HepG2 (cell line): ENCODE measurements at regions not wholly inside any gene's neighbourhood (a gene's known extent, or its start where the extent isn't known, plus 50 kb on each side); places are given as distances from the start of the nearest gene placed in this dataset.

Experiments used
- MXD4 ChIP-seq: IDR thresholded peaks from 2 replicates; pipeline ENCODE4 v1.6.1; 2016; ENCODE audit warnings: mild to moderate bottlenecking, missing biosample characterization, missing genetic modification reagents
- POLR2AphosphoS2 ChIP-seq: IDR thresholded peaks from 2 replicates; pipeline ENCODE4 v1.6.1; 2011; ENCODE audit warnings: low read depth, low read length, improper control_type of control experiment
- SNAPC2 ChIP-seq: sonication (generic); formaldehyde crosslinking; IDR thresholded peaks from 2 replicates; pipeline ENCODE4 v1.8.1; 2022; ENCODE audit warnings: mild to moderate bottlenecking, missing genetic modification reagents
- ZNF746 ChIP-seq: sonication (generic); formaldehyde crosslinking; IDR thresholded peaks from 2 replicates; pipeline ENCODE4 v1.8.0; 2022; ENCODE audit warnings: mild to moderate bottlenecking, missing genetic modification reagents
- TF ChIP-seq, protein P1 (sequence below), 2 experiments: fragments of 450-650 bp in 1 of 2; sonication (generic) in 1 of 2; formaldehyde crosslinking in 1 of 2; IDR thresholded peaks; 2 replicates each; pipeline versions ENCODE4 v1.6.1 to v1.8.0; 2016 to 2022; ENCODE audit warnings: antibody characterized with exemption in 1 of 2, mild to moderate bottlenecking in 1 of 2, missing genetic modification reagents in 1 of 2
- TF ChIP-seq, protein P2 (sequence below): sonication (generic); formaldehyde crosslinking; IDR thresholded peaks from 2 replicates; pipeline ENCODE4 v1.8.1; 2023; ENCODE audit warnings: mild to moderate bottlenecking, missing genetic modification reagents

DNA sequence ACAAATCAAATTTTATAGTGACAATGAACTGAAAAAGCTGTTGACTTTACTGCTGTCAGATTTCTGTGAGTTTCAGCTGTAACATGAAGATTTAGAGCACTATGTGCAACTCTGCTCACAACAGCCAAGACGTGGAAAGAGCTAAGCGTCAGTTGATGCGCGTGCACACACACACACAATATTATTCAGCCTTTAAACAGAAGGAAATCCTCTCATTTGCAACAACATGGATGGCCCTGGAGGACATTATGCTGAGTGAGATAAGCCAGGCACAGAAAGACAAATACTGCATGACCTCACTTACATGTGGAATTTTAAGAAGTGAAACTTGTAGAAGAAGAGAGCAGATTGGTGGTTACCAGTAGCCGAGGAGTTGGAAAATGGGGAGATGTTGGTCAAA, 82.8 kb upstream of the FRMD4A start (continued):
- TF ChIP-seq, protein P1, sequence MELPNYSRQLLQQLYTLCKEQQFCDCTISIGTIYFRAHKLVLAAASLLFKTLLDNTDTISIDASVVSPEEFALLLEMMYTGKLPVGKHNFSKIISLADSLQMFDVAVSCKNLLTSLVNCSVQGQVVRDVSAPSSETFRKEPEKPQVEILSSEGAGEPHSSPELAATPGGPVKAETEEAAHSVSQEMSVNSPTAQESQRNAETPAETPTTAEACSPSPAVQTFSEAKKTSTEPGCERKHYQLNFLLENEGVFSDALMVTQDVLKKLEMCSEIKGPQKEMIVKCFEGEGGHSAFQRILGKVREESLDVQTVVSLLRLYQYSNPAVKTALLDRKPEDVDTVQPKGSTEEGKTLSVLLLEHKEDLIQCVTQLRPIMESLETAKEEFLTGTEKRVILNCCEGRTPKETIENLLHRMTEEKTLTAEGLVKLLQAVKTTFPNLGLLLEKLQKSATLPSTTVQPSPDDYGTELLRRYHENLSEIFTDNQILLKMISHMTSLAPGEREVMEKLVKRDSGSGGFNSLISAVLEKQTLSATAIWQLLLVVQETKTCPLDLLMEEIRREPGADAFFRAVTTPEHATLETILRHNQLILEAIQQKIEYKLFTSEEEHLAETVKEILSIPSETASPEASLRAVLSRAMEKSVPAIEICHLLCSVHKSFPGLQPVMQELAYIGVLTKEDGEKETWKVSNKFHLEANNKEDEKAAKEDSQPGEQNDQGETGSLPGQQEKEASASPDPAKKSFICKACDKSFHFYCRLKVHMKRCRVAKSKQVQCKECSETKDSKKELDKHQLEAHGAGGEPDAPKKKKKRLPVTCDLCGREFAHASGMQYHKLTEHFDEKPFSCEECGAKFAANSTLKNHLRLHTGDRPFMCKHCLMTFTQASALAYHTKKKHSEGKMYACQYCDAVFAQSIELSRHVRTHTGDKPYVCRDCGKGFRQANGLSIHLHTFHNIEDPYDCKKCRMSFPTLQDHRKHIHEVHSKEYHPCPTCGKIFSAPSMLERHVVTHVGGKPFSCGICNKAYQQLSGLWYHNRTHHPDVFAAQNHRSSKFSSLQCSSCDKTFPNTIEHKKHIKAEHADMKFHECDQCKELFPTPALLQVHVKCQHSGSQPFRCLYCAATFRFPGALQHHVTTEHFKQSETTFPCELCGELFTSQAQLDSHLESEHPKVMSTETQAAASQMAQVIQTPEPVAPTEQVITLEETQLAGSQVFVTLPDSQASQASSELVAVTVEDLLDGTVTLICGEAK (IDR thresholded peaks at IDR 0.05): no peak
- TF ChIP-seq, protein P1 (CRISPR knock-in tag; IDR thresholded peaks at IDR 0.05): no peak
- no peak for TF ChIP-seq MXD4 (CRISPR knock-in tag)
- no peak for TF ChIP-seq POLR2AphosphoS2
- TF ChIP-seq, protein P2, sequence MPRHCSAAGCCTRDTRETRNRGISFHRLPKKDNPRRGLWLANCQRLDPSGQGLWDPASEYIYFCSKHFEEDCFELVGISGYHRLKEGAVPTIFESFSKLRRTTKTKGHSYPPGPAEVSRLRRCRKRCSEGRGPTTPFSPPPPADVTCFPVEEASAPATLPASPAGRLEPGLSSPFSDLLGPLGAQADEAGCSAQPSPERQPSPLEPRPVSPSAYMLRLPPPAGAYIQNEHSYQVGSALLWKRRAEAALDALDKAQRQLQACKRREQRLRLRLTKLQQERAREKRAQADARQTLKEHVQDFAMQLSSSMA: no peak
- no peak for TF ChIP-seq ZNF746 (CRISPR knock-in tag)
- no peak for TF ChIP-seq SNAPC2 (CRISPR knock-in tag)
- TF ChIP-seq, all 625 proteins: peak for 0
